PC-3 (cell line): ENCODE measurements at regions not wholly inside any gene's neighbourhood (a gene's known extent, or its start where the extent isn't known, plus 50 kb on each side); places are given as distances from the start of the nearest gene placed in this dataset.

Experiments
- EZH2 ChIP-seq: fragments of 300-600 bp; sonication (generic); IDR thresholded peaks from one replicate; pipeline ENCODE4 v1.6.1; 2017; ENCODE audit warnings: antibody characterized with exemption, mild to moderate bottlenecking, low read length; ENCODE audit not compliant: unreplicated experiment
- TF ChIP-seq, protein P1 (sequence below): fragments of 300-600 bp; sonication (generic); conservative IDR thresholded peaks from 2 replicates; pipeline ENCODE4 v1.5.1; 2017; ENCODE audit warnings: antibody characterized with exemption, low read depth, mild to moderate bottlenecking, low read length

DNA sequence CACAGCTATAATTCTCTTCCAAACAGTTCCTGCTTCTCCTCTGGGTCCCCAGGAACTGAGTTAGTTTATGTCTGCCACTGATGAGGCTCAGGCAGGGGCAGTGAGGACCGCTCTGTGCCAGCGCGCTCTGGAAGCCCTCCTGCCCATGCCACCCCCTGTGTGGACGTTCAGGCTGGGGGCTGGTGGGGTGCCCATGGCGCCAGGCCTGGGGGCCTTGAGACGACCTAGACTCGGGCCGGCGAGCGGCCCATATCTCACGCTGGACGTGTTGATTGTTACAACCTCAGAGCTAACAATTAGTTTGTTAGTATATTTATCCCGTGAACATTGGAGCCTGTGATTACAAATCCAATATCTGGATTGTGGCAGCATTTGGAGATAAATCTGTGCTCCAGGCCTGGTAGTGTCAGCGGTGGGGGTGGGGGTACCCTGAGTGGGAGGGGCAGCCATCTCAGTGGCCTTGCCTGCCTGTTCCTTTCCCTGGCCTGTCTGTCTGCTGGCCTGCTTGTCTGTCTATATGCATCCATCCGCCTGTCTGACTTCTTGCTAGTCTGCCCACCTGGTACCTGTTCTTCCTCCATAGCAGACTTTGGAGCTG is 256.5 kb upstream of the MVB12B start:
- TF ChIP-seq, protein P1, sequence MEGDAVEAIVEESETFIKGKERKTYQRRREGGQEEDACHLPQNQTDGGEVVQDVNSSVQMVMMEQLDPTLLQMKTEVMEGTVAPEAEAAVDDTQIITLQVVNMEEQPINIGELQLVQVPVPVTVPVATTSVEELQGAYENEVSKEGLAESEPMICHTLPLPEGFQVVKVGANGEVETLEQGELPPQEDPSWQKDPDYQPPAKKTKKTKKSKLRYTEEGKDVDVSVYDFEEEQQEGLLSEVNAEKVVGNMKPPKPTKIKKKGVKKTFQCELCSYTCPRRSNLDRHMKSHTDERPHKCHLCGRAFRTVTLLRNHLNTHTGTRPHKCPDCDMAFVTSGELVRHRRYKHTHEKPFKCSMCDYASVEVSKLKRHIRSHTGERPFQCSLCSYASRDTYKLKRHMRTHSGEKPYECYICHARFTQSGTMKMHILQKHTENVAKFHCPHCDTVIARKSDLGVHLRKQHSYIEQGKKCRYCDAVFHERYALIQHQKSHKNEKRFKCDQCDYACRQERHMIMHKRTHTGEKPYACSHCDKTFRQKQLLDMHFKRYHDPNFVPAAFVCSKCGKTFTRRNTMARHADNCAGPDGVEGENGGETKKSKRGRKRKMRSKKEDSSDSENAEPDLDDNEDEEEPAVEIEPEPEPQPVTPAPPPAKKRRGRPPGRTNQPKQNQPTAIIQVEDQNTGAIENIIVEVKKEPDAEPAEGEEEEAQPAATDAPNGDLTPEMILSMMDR, result no peak
- TF ChIP-seq EZH2, result no peak
